Kidney epithelial cell (primary cell): ENCODE measurements at regions not wholly inside any gene's neighbourhood (a gene's known extent, or its start where the extent isn't known, plus 50 kb on each side); places are given as distances from the start of the nearest gene placed in this dataset.

Experiments used
- DNase-seq: peaks from one replicate; pipeline ENCODE4 v3.0.0-alpha.2; 2010; ENCODE audit warnings: low read depth
- H3K27me3 ChIP-seq: 2 replicates; pipeline ENCODE4 v1.6.0; 2011; ENCODE audit warnings: low read length; ENCODE audit not compliant: control insufficient read depth, insufficient read depth
- H3K36me3 ChIP-seq: 2 replicates; pipeline ENCODE4 v1.5.1; 2011; ENCODE audit warnings: low read length; ENCODE audit not compliant: control insufficient read depth, insufficient read depth
- H3K4me3 ChIP-seq: 2 replicates; pipeline ENCODE4 v1.5.1; 2011; ENCODE audit warnings: low read depth, mild to moderate bottlenecking, control low read depth, low read length
- TF ChIP-seq, protein P1 (sequence below): IDR thresholded peaks from 2 replicates; pipeline ENCODE4 v1.5.1; 2011; ENCODE audit warnings: mild to moderate bottlenecking, moderate library complexity, low read length, control low read depth, inconsistent platforms; ENCODE audit not compliant: insufficient read depth, poor library complexity, severe bottlenecking

DNA sequence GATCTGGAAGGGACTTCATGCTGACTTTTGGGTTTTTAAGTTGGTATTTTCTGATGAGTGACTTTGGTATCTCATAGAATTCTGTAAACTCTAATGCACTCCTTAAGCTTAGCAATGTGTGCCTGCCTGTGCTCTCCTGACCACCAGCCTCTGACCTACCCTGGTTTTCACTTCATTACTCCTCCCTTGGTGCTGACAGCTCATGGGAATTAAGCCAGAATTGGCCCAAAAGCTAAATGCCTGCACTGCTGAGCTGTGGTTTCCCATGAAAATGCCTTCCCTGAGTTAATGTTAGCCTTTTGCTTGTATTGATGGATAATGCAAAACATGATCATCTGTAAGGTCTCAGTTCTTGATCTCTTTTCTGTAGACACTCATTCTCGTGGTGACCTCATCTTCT is 308.0 kb downstream of the DOCK8 start:
- Histone ChIP-seq H3K36me3 (no peaks in the 10 kb centered on the region), H3K27me3 (no peaks in the 10 kb centered on the region), H3K4me3 (no peak overlapping the region)
- no peak for DNase-seq
- TF ChIP-seq, protein P1, sequence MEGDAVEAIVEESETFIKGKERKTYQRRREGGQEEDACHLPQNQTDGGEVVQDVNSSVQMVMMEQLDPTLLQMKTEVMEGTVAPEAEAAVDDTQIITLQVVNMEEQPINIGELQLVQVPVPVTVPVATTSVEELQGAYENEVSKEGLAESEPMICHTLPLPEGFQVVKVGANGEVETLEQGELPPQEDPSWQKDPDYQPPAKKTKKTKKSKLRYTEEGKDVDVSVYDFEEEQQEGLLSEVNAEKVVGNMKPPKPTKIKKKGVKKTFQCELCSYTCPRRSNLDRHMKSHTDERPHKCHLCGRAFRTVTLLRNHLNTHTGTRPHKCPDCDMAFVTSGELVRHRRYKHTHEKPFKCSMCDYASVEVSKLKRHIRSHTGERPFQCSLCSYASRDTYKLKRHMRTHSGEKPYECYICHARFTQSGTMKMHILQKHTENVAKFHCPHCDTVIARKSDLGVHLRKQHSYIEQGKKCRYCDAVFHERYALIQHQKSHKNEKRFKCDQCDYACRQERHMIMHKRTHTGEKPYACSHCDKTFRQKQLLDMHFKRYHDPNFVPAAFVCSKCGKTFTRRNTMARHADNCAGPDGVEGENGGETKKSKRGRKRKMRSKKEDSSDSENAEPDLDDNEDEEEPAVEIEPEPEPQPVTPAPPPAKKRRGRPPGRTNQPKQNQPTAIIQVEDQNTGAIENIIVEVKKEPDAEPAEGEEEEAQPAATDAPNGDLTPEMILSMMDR = no peak

DNA sequence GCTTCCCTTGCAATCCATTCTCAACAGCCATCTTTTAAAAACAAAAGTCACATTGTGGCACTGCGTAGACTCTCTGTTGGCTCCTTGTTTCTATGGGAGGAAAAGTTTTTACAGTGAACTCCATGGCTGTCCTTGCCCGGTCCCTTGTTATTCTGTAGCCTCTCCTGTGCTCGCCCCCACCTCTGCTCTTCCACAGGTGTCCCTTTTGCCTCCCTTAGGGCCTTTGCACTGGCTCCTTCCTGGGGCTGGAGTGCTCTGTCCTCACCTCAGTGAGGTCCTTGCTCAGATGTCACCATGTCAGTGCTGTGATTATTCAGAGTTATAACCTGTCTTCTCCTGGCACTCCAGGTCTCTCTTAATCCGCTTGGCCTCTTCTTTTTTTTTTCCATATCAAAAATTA is 308.8 kb downstream of the DOCK8 start:
- no peaks in the 10 kb centered on the region for H3K27me3 ChIP-seq
- H3K4me3 ChIP-seq = no peak overlapping the region
- no peak for DNase-seq
- no peaks in the 10 kb centered on the region for H3K36me3 ChIP-seq
- TF ChIP-seq, protein P1 = no peak

DNA sequence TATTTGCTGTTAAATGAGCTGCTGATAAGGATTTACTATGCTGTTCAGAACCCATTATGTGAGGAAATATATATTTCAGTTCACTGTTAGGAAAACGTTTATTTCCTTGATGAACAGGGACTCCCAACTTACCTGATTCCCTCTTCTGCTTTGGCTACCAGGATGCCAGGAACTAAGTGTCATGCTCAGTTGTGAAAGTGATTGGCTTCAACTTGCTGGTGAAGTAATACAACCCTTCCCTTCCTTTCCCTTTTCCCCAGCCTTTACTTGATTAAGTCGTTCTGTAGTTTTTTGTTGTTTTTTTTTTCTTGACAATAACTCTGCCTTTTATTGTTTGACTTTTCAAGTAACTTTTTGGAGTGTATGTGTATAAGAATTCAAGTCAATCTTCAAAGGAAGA is 309.3 kb downstream of the DOCK8 start:
- DNase-seq = no peak
- Histone ChIP-seq H3K36me3 (no peaks in the 10 kb centered on the region), H3K27me3 (no peaks in the 10 kb centered on the region), H3K4me3 (no peak overlapping the region)
- TF ChIP-seq, protein P1 = no peak

DNA sequence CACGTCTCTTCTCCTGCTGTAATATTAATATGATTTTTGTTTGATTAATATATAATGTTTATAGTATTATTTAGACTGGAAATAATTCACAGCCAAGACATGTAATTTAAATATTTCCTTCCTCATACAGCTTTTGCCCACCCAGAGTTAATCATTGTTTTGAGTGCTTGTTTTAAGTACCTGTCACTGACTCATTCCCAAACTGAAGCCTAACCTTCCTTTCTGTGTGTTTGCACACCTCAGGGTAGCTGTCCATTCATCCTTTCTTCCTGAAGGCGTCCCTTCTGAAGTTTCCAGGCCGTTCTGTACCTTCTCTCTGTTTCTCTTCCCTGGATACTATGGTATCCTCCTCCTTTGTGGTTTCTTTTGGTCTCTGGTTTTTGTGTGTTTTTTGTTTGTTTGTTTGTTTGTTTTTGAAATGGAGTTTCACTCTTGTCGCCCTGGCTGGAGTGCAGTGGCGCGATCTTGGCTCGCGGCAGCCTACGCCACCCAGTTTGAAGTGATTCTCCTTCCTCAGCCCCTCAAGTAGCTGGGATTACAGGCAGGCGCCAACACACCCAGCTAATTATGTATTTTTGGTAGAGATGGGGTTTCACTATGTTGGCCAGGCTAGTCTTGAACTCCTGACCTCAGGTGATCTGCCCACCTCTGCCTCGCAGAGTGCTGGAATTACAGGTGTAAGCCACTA is 312.4 kb downstream of the DOCK8 start:
- DNase-seq = no peak
- TF ChIP-seq, protein P1 = no peak
- no peak overlapping the region for H3K4me3 ChIP-seq
- H3K36me3 ChIP-seq = no peaks in the 10 kb centered on the region
- no peaks in the 10 kb centered on the region for H3K27me3 ChIP-seq

DNA sequence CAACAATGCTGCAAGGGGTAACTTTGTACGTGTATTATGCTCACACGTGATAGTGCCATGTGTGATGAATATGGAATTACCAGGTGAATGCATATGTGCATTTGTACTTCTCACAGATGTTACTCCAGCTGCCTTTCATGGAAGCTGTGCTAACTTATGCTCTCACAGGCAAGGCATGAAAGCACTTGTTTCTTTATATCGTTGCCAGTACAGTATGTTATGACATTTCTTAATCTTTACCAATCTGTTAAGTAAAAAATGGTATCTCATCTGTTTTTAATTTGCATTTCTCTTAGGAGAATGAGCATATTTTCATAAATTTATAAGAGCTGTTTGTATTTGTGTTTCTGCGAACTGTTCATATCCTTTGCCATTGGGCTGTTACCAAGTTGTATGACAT is 311.8 kb upstream of the DMRT1 start:
- TF ChIP-seq, protein P1 = no peak
- Histone ChIP-seq H3K4me3 (no peak overlapping the region), H3K36me3 (no peaks in the 10 kb centered on the region), H3K27me3 (no peaks in the 10 kb centered on the region)
- no peak for DNase-seq

DNA sequence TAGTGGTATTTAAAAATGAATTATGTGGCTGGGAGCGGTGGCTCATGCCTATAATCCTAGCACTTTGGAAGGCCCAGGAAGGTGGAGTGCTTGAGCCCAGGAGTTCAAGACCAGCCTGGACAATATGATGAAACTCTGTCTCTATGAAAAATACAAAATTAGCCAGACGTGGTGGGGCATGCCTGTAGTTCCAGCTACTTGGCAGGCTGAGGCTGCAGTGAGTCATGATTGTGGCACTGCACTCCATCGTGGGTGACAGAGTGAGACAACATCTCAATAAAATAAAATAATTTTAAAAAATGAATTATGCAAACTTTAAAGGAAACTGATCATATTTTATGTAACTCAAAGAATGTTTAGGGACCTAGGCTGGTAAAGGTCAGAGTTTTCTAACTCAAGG is 310.8 kb upstream of the DMRT1 start:
- no peaks in the 10 kb centered on the region for H3K36me3 ChIP-seq
- peak; percentile 31 for DNase-seq
- no peak overlapping the region for H3K4me3 ChIP-seq
- TF ChIP-seq, protein P1 = no peak
- H3K27me3 ChIP-seq = no peaks in the 10 kb centered on the region
